NB4 (cell line): ENCODE measurements at regions not wholly inside any gene's neighbourhood (a gene's known extent, or its start where the extent isn't known, plus 50 kb on each side); places are given as distances from the start of the nearest gene placed in this dataset.
"Not testable (repeated sequence)": the region's sequence is repeated elsewhere in the genome, so short reads cannot be mapped to it uniquely, and the experiment has no call there.

Experiments used
- DNase-seq: peaks from one replicate; pipeline ENCODE4 v3.0.0; 2010; ENCODE audit warnings: low read depth
- H3K4me3 ChIP-seq: one replicate; pipeline ENCODE4 v1.5.1; 2011; ENCODE audit warnings: mild to moderate bottlenecking, low read depth, low read length, moderate library complexity
- MYC ChIP-seq: IDR thresholded peaks from 2 replicates; pipeline ENCODE4 v1.6.1; 2011; ENCODE audit warnings: low read depth, low read length
- POLR2A ChIP-seq: IDR thresholded peaks from 2 replicates; pipeline ENCODE4 v1.6.1; 2011; ENCODE audit warnings: mild to moderate bottlenecking; ENCODE audit not compliant: insufficient read length; ENCODE audit errors: extremely low read depth
- TF ChIP-seq, protein P1 (sequence below): IDR thresholded peaks from one replicate; pipeline ENCODE4 v1.5.1; 2012; ENCODE audit warnings: low read depth, low read length
- TF ChIP-seq, protein P2 (sequence below): IDR thresholded peaks from 2 replicates; pipeline ENCODE4 v1.6.1; 2011; ENCODE audit warnings: low read depth, low read length

DNA sequence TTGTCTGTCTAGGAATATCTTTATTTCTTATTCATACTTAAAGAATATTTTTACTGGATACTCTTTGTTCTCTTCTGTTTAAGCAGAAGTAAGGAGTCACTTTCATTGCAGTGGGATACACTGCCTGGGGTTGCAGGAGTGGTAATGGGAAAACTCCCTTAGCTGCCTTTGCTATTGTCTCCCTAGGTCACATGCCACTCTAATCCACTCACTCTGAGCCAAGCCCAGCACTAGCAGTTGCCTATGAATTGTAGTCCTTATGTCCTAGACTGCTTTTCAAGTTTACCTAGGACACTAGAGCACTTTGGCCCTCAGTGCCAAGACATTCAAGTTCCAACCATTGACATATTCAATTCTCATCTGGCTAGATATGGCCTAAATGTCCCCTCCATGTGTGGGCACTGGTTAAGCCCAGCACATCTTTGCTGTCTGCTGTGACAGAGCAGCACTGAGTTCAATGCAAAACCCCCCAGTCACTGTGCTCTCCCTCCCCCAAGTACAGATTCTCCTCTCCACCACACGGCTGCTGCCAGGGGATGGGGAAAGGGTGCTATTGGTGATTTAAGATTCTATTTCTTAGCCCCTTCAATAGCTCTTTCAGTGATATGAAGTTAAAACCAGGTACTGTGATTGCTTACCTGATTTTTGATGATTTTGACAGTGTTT, 991.7 kb upstream of the KCND2 start:
- H3K4me3 ChIP-seq: no peak overlapping the region
- no peak for DNase-seq
- no peak for TF ChIP-seq MYC
- no peak for TF ChIP-seq POLR2A
- TF ChIP-seq, protein P1, sequence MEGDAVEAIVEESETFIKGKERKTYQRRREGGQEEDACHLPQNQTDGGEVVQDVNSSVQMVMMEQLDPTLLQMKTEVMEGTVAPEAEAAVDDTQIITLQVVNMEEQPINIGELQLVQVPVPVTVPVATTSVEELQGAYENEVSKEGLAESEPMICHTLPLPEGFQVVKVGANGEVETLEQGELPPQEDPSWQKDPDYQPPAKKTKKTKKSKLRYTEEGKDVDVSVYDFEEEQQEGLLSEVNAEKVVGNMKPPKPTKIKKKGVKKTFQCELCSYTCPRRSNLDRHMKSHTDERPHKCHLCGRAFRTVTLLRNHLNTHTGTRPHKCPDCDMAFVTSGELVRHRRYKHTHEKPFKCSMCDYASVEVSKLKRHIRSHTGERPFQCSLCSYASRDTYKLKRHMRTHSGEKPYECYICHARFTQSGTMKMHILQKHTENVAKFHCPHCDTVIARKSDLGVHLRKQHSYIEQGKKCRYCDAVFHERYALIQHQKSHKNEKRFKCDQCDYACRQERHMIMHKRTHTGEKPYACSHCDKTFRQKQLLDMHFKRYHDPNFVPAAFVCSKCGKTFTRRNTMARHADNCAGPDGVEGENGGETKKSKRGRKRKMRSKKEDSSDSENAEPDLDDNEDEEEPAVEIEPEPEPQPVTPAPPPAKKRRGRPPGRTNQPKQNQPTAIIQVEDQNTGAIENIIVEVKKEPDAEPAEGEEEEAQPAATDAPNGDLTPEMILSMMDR: no peak
- TF ChIP-seq, protein P2, sequence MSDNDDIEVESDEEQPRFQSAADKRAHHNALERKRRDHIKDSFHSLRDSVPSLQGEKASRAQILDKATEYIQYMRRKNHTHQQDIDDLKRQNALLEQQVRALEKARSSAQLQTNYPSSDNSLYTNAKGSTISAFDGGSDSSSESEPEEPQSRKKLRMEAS: no peak

DNA sequence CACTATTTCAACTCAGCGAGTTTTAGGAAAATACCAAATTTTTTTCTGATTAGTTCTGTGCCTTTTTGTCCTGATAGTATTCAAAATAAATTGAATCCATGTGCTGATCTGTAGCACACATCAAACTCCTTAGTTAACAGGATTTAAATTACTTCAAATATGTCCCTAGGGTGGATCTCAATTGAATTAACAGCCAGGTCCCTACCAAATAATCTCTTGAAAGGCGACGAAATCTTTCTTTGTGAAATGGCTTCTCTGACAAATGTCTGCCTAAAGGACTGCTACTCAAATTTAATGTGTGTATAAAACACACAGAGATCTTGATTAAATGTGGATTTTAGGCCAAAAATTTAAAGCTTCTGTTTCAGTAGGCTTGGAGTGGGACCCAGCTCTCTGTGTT, 989.6 kb upstream of the KCND2 start:
- TF ChIP-seq, protein P2: no peak
- TF ChIP-seq POLR2A (no peak), MYC (no peak)
- TF ChIP-seq, protein P1: no peak
- H3K4me3 ChIP-seq: no peak overlapping the region
- no peak for DNase-seq

DNA sequence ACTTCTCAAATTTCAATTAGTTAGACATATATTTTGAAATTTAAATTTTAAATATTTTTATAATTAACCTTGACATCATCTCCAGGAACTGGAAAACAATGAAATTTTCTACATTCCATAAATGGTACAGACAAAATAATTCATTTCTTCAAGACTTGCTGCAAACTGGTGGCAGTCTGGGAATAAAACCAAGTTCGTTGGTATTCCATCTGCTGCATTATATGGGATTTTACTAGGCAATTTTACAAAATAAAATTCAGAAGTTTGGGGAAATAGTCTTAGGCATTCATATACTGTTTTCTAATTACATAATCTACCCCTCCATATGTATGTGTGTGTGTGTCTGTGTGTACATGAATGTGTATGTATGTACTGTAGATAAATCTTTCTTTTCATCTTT, 984.6 kb upstream of the KCND2 start:
- no peak for DNase-seq
- no peak overlapping the region for H3K4me3 ChIP-seq
- TF ChIP-seq, protein P1: no peak
- no peak for TF ChIP-seq POLR2A
- TF ChIP-seq, protein P2: no peak
- no peak for TF ChIP-seq MYC

DNA sequence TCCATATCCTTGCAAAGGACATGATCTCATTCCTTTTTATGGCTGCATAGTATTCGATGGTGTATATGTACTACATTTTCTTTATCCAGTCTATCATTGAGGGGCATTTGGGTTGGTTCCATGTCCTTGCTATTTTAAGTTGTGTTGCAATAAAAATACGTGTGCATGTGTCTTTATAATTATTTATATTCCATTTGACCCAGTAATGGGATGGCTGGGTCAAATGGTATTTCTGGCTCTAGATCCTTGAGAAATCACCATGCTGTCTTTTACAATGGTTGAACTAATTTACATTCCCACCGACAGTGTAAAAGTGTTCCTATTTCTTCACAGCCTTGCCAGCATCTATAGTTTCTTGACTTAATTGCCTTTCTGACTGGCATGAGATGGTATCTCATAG, 972.6 kb upstream of the KCND2 start:
- H3K4me3 ChIP-seq, DNase-seq: not testable (repeated sequence)

DNA sequence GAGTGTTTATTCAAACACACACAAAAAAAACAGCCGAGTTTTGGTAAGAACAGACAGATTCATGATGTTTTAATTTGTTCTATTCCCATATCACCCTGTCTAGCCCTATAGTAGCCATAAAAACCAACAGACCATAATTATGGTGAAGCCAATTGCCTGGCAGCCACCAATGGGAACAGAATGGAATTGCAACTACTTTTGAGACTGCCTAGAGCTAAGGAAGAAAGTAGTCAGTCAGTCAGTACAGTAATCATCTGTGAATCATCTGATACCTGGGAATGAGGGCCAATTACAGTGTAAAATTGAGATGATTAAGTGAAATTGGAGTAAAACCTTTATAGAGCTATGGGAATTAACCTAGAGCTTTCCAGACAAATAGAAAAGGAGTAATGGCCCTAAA, 952.7 kb upstream of the KCND2 start:
- no peak for DNase-seq
- TF ChIP-seq, protein P1: peak; percentile 11
- TF ChIP-seq, protein P2: no peak
- no peak overlapping the region for H3K4me3 ChIP-seq

DNA sequence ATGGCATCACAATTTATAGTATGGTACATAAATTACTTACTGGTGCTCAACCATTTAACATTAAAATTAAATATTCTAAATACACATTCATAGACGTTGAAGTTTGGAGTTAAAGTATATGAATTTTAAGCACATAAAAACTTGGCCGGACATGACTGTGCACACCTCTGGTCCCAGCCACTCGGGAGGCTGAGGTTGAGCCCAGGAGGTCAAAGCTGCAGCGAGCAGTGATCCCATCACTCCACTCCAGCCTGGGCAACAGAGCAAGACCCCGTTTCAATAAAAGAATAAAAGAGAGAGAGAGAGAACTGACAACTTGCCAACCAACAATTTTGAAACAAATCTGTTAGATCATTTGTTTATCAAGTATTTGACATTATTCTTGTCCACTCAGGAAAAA, 943.3 kb upstream of the KCND2 start:
- H3K4me3 ChIP-seq: no peak overlapping the region
- no peak for DNase-seq
- TF ChIP-seq, protein P2: no peak
- TF ChIP-seq MYC: no peak
- TF ChIP-seq POLR2A: no peak
- TF ChIP-seq, protein P1: no peak
